WTC11 (cell line): ENCODE measurements at regions not wholly inside any gene's neighbourhood (a gene's known extent, or its start where the extent isn't known, plus 50 kb on each side); places are given as distances from the start of the nearest gene placed in this dataset.

ENCODE experiments used
- ATAC-seq: fragments of 200-7000 bp; cut with Tn5 transposase; 2 replicates; pipeline ENCODE4 v1.10.0; 2021; ENCODE audit warnings: mild to moderate bottlenecking, moderate library complexity
- CTCF ChIA-PET: fragments of 300-600 bp; sonication (Branson Sonifier 250); formaldehyde crosslinking; loops from one replicate; lab custom pipeline; 2021; ENCODE audit warnings: antibody characterized with exemption; lab: Charles Lee
- POLR2A ChIA-PET: fragments of 350-600 bp; sonication (Branson Sonifier 250); formaldehyde crosslinking; loops from one replicate; lab custom pipeline; 2021; ENCODE audit warnings: antibody characterized with exemption; lab: Charles Lee
- DNase-seq: peaks from one replicate; pipeline ENCODE4 v3.0.0; 2021; ENCODE audit warnings: low spot score
- H3K27ac Mint-ChIP-seq: 2 replicates; pipeline ENCODE4 v1.8.0; 2021; ENCODE audit warnings: mixed read lengths
- H3K27me3 Mint-ChIP-seq: 2 replicates; pipeline ENCODE4 v1.8.0; 2021; ENCODE audit warnings: low read depth, mild to moderate bottlenecking, moderate library complexity, mixed read lengths
- H3K36me3 Mint-ChIP-seq: 2 replicates; pipeline ENCODE4 v1.8.0; 2021; ENCODE audit warnings: mixed read lengths
- H3K4me1 Mint-ChIP-seq: 2 replicates; pipeline ENCODE4 v1.8.0; 2022; ENCODE audit warnings: mixed read lengths
- H3K4me3 Mint-ChIP-seq: 2 replicates; pipeline ENCODE4 v1.8.0; 2021; ENCODE audit warnings: mild to moderate bottlenecking, moderate library complexity, mixed read lengths
- H3K9me3 Mint-ChIP-seq: 2 replicates; pipeline ENCODE4 v1.8.0; 2021; ENCODE audit warnings: mixed read lengths
- ERG ChIP-seq: fragments of 250-450 bp; sonication (Bioruptor Pico); IDR thresholded peaks from 2 replicates; pipeline ENCODE4 v1.8.0; 2021; ENCODE audit warnings: mild to moderate bottlenecking
- ETV6 ChIP-seq: sonication (generic); formaldehyde crosslinking; IDR thresholded peaks from 2 replicates; pipeline ENCODE4 v1.8.1; 2022; ENCODE audit warnings: mild to moderate bottlenecking, missing genetic modification reagents
- FOXP1 ChIP-seq: sonication (generic); formaldehyde crosslinking; IDR thresholded peaks from 2 replicates; pipeline ENCODE4 v1.8.0; 2022; ENCODE audit warnings: missing genetic modification reagents, mild to moderate bottlenecking, moderate library complexity, borderline replicate concordance
- JUN ChIP-seq: sonication (generic); formaldehyde crosslinking; IDR thresholded peaks from 2 replicates; pipeline ENCODE4 v1.8.0; 2023; ENCODE audit warnings: mild to moderate bottlenecking, missing genetic modification reagents
- NFE2L1 ChIP-seq: sonication (generic); formaldehyde crosslinking; IDR thresholded peaks from 2 replicates; pipeline ENCODE4 v1.8.1; 2023; ENCODE audit warnings: missing genetic modification reagents
- NR3C1 ChIP-seq: sonication (generic); formaldehyde crosslinking; conservative IDR thresholded peaks from 2 replicates; pipeline ENCODE4 v1.8.1; 2023; ENCODE audit warnings: low read depth, mild to moderate bottlenecking, missing genetic modification reagents
- TEAD1 ChIP-seq: sonication (generic); formaldehyde crosslinking; IDR thresholded peaks from 2 replicates; pipeline ENCODE4 v1.8.0; 2022; ENCODE audit warnings: mild to moderate bottlenecking, missing genetic modification reagents
- ZMAT4 ChIP-seq: fragments of 250-450 bp; sonication (Bioruptor Pico); IDR thresholded peaks from 2 replicates; pipeline ENCODE4 v1.9.0; 2021; ENCODE audit warnings: mild to moderate bottlenecking
- ZNF232 ChIP-seq: sonication (generic); formaldehyde crosslinking; IDR thresholded peaks from 2 replicates; pipeline ENCODE4 v1.8.0; 2022; ENCODE audit warnings: mild to moderate bottlenecking, missing genetic modification reagents
- ZNF263 ChIP-seq: sonication (generic); formaldehyde crosslinking; IDR thresholded peaks from 2 replicates; pipeline ENCODE4 v1.8.1; 2022; ENCODE audit warnings: low read depth, mild to moderate bottlenecking, moderate library complexity, missing genetic modification reagents
- ZNF416 ChIP-seq: fragments of 250-450 bp; sonication (Bioruptor Pico); IDR thresholded peaks from 2 replicates; pipeline ENCODE4 v1.9.0; 2021; ENCODE audit warnings: mild to moderate bottlenecking, inconsistent platforms
- ZNF512 ChIP-seq: sonication (generic); formaldehyde crosslinking; IDR thresholded peaks from 2 replicates; pipeline ENCODE4 v1.8.1; 2022; ENCODE audit warnings: missing genetic modification reagents, borderline replicate concordance
- TF ChIP-seq, protein P1 (sequence below): fragments of 250-450 bp; sonication (Bioruptor Pico); IDR thresholded peaks from 2 replicates; pipeline ENCODE4 v1.9.0; 2021; ENCODE audit warnings: mild to moderate bottlenecking, borderline replicate concordance
- TF ChIP-seq, protein P2 (sequence below): sonication (generic); formaldehyde crosslinking; IDR thresholded peaks from 2 replicates; pipeline ENCODE4 v1.8.0; 2022; ENCODE audit warnings: mild to moderate bottlenecking, missing genetic modification reagents
- TF ChIP-seq, protein P3 (sequence below): sonication (generic); formaldehyde crosslinking; conservative IDR thresholded peaks from 2 replicates; pipeline ENCODE4 v1.8.1; 2023; ENCODE audit warnings: mild to moderate bottlenecking, low read depth, missing genetic modification reagents, moderate library complexity
- TF ChIP-seq, protein P4 (sequence below): sonication (generic); formaldehyde crosslinking; IDR thresholded peaks from 2 replicates; pipeline ENCODE4 v1.8.0; 2023; ENCODE audit warnings: mild to moderate bottlenecking, missing genetic modification reagents

DNA sequence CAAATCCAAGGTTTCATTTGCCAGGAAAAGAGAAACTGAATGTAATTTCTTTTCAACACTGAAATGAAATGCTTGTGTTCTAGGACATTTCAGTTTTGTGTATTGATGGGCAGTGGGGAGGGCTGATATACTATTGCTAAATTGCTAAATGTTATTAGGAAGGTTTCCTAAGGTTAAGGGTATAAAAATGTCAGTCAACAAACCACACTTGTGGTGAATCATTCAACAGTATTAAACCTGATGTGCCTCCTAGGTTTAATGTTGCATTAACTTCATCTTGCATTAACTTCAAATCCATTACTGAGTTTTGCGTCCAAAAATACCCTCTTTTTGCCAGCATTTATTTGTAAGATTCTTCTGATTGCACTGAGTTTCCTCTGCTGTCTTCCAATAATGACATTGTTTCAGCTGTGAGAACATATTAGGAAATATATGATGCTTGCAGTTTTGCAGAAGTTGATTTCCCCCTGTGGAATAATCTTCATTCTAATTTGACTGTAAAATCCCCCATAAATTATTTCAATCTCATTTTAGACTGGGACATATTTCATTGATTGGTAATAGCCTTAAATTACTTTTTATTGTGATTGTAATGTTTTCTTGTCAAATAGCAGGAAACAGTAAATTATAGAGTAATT is 758.3 kb downstream of the GBE1 start (continued):
- TF ChIP-seq, protein P1, sequence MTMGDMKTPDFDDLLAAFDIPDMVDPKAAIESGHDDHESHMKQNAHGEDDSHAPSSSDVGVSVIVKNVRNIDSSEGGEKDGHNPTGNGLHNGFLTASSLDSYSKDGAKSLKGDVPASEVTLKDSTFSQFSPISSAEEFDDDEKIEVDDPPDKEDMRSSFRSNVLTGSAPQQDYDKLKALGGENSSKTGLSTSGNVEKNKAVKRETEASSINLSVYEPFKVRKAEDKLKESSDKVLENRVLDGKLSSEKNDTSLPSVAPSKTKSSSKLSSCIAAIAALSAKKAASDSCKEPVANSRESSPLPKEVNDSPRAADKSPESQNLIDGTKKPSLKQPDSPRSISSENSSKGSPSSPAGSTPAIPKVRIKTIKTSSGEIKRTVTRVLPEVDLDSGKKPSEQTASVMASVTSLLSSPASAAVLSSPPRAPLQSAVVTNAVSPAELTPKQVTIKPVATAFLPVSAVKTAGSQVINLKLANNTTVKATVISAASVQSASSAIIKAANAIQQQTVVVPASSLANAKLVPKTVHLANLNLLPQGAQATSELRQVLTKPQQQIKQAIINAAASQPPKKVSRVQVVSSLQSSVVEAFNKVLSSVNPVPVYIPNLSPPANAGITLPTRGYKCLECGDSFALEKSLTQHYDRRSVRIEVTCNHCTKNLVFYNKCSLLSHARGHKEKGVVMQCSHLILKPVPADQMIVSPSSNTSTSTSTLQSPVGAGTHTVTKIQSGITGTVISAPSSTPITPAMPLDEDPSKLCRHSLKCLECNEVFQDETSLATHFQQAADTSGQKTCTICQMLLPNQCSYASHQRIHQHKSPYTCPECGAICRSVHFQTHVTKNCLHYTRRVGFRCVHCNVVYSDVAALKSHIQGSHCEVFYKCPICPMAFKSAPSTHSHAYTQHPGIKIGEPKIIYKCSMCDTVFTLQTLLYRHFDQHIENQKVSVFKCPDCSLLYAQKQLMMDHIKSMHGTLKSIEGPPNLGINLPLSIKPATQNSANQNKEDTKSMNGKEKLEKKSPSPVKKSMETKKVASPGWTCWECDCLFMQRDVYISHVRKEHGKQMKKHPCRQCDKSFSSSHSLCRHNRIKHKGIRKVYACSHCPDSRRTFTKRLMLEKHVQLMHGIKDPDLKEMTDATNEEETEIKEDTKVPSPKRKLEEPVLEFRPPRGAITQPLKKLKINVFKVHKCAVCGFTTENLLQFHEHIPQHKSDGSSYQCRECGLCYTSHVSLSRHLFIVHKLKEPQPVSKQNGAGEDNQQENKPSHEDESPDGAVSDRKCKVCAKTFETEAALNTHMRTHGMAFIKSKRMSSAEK (CRISPR knock-in tag) = no peak
- TF ChIP-seq FOXP1 (CRISPR knock-in tag) (no peak), ZNF416 (CRISPR knock-in tag) (no peak)
- TF ChIP-seq, protein P2, sequence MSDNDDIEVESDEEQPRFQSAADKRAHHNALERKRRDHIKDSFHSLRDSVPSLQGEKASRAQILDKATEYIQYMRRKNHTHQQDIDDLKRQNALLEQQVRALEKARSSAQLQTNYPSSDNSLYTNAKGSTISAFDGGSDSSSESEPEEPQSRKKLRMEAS = no peak

DNA sequence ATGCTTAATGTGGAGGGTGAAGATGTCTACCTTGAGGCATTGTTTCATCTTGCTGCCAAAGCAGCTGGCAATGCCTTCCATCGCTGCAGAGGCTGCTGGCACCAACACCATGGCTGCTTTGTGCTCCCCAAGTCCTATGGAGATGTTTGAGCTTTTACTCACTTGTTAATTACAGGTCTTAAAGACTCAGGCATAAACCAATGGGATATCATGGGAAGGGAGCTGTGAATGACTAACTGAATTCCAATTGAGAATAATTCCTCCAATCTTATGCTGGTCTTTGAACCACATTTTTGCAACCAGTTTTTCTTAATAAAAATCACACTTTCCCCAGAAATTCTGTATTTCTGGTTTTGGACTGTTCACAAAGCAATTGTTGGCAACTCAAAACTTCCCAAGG is 762.0 kb downstream of the GBE1 start:
- no peak for DNase-seq
- Mint-ChIP-seq H3K4me3 (no peak overlapping the region), H3K4me1 (no peaks in the 10 kb centered on the region), H3K9me3 (no peaks in the 10 kb centered on the region), H3K27ac (no peak overlapping the region), H3K27me3 (no peaks in the 10 kb centered on the region), H3K36me3 (no peaks in the 10 kb centered on the region)
- ChIA-PET CTCF (no interaction called here), POLR2A (no interaction called here)
- no peak for ATAC-seq
- TF ChIP-seq ZNF232 (CRISPR knock-in tag) (no peak), JUN (CRISPR knock-in tag) (no peak), NFE2L1 (CRISPR knock-in tag) (no peak), ZNF512 (CRISPR knock-in tag) (no peak), ERG (CRISPR knock-in tag) (no peak), ZNF263 (CRISPR knock-in tag) (no peak), TEAD1 (CRISPR knock-in tag) (no peak), ZMAT4 (no peak), NR3C1 (CRISPR knock-in tag) (no peak), ETV6 (CRISPR knock-in tag) (no peak)
- TF ChIP-seq, protein P3, sequence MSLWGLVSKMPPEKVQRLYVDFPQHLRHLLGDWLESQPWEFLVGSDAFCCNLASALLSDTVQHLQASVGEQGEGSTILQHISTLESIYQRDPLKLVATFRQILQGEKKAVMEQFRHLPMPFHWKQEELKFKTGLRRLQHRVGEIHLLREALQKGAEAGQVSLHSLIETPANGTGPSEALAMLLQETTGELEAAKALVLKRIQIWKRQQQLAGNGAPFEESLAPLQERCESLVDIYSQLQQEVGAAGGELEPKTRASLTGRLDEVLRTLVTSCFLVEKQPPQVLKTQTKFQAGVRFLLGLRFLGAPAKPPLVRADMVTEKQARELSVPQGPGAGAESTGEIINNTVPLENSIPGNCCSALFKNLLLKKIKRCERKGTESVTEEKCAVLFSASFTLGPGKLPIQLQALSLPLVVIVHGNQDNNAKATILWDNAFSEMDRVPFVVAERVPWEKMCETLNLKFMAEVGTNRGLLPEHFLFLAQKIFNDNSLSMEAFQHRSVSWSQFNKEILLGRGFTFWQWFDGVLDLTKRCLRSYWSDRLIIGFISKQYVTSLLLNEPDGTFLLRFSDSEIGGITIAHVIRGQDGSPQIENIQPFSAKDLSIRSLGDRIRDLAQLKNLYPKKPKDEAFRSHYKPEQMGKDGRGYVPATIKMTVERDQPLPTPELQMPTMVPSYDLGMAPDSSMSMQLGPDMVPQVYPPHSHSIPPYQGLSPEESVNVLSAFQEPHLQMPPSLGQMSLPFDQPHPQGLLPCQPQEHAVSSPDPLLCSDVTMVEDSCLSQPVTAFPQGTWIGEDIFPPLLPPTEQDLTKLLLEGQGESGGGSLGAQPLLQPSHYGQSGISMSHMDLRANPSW = no peak
- TF ChIP-seq, protein P4, sequence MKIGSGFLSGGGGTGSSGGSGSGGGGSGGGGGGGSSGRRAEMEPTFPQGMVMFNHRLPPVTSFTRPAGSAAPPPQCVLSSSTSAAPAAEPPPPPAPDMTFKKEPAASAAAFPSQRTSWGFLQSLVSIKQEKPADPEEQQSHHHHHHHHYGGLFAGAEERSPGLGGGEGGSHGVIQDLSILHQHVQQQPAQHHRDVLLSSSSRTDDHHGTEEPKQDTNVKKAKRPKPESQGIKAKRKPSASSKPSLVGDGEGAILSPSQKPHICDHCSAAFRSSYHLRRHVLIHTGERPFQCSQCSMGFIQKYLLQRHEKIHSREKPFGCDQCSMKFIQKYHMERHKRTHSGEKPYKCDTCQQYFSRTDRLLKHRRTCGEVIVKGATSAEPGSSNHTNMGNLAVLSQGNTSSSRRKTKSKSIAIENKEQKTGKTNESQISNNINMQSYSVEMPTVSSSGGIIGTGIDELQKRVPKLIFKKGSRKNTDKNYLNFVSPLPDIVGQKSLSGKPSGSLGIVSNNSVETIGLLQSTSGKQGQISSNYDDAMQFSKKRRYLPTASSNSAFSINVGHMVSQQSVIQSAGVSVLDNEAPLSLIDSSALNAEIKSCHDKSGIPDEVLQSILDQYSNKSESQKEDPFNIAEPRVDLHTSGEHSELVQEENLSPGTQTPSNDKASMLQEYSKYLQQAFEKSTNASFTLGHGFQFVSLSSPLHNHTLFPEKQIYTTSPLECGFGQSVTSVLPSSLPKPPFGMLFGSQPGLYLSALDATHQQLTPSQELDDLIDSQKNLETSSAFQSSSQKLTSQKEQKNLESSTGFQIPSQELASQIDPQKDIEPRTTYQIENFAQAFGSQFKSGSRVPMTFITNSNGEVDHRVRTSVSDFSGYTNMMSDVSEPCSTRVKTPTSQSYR (CRISPR knock-in tag) = no peak
